Neural cell (in vitro differentiated cells): ENCODE measurements at regions not wholly inside any gene's neighbourhood (a gene's known extent, or its start where the extent isn't known, plus 50 kb on each side); places are given as distances from the start of the nearest gene placed in this dataset.
"Not testable (repeated sequence)": the region's sequence is repeated elsewhere in the genome, so short reads cannot be mapped to it uniquely, and the experiment has no call there.

Experiments used
- H2AFZ ChIP-seq: fragments of 200-600, 300-800 bp; sonication (generic), shearing (Covaris generic); 2 replicates; pipeline ENCODE4 v1.6.0; 2014; ENCODE audit warnings: low read depth, mild to moderate bottlenecking, antibody characterized with exemption, low read length, moderate library complexity
- H3F3A ChIP-seq: fragments of 200-600 bp; shearing (Covaris generic); 2 replicates; pipeline ENCODE4 v1.6.1; 2016; ENCODE audit warnings: mild to moderate bottlenecking, moderate library complexity, mixed read lengths, antibody characterized with exemption, low read length; ENCODE audit not compliant: insufficient read depth, poor library complexity, severe bottlenecking
- H3K27ac ChIP-seq: fragments of 200-600, 300-800 bp; sonication (generic), shearing (Covaris generic); 2 replicates; pipeline ENCODE4 v1.5.1; 2014; ENCODE audit warnings: mild to moderate bottlenecking, low read length, moderate library complexity
- H3K27me3 ChIP-seq: fragments of 300-800, 200-600 bp; sonication (generic), shearing (Covaris generic); 2 replicates; pipeline ENCODE4 v1.6.0; 2014; ENCODE audit warnings: mild to moderate bottlenecking, low read depth, low read length, moderate library complexity; ENCODE audit not compliant: insufficient read depth
- H3K36me3 ChIP-seq: fragments of 300-800, 200-600 bp; sonication (generic), shearing (Covaris generic); 2 replicates; pipeline ENCODE4 v1.5.1; 2014; ENCODE audit warnings: mild to moderate bottlenecking, antibody characterized with exemption, low read length, moderate library complexity; ENCODE audit not compliant: insufficient read depth
- H3K4me2 ChIP-seq: fragments of 300-800, 200-600 bp; sonication (generic), shearing (Covaris generic); 2 replicates; pipeline ENCODE4 v1.6.0; 2014; ENCODE audit warnings: mild to moderate bottlenecking, low read length
- H3K4me3 ChIP-seq: fragments of 300-800, 200-600 bp; sonication (generic), shearing (Covaris generic); 2 replicates; pipeline ENCODE4 v1.5.1; 2014; ENCODE audit warnings: mild to moderate bottlenecking, low read length, moderate library complexity
- H3K79me2 ChIP-seq: fragments of 200-600 bp; shearing (Covaris generic); replicated peaks from 2 replicates; pipeline ENCODE4 v1.6.0; 2014; ENCODE audit warnings: mild to moderate bottlenecking, low read length, moderate library complexity; ENCODE audit not compliant: insufficient read depth
- H3K9ac ChIP-seq: fragments of 300-800, 200-600 bp; sonication (generic), shearing (Covaris generic); 2 replicates; pipeline ENCODE4 v1.6.1; 2016; ENCODE audit warnings: mild to moderate bottlenecking, low read length, mixed read lengths
- H3K9me2 ChIP-seq: fragments of 200-600 bp; shearing (Covaris generic); 2 replicates; pipeline ENCODE4 v1.6.1; 2016; ENCODE audit warnings: mild to moderate bottlenecking, low read length, mixed read lengths; ENCODE audit not compliant: insufficient read depth
- H3K9me3 ChIP-seq: fragments of 200-600, 300-800 bp; sonication (generic), shearing (Covaris generic); 2 replicates; pipeline ENCODE4 v1.6.1; 2016; ENCODE audit warnings: mild to moderate bottlenecking, mixed run types, low read length, moderate library complexity, mixed read lengths
- H4K20me1 ChIP-seq: fragments of 200-600 bp; shearing (Covaris generic); 2 replicates; pipeline ENCODE4 v1.6.1; 2016; ENCODE audit warnings: mild to moderate bottlenecking, mixed run types; ENCODE audit not compliant: insufficient read depth
- CTCF ChIP-seq: fragments of 450-650 bp; IDR thresholded peaks from 2 replicates; pipeline ENCODE4 v1.5.1; 2014; ENCODE audit warnings: antibody characterized with exemption, mild to moderate bottlenecking, moderate library complexity; ENCODE audit not compliant: poor library complexity, severe bottlenecking
- EP300 ChIP-seq: fragments of 450-650 bp; conservative IDR thresholded peaks from 2 replicates; pipeline ENCODE4 v1.6.1; 2014; ENCODE audit warnings: antibody characterized with exemption, mild to moderate bottlenecking, moderate library complexity; ENCODE audit not compliant: poor library complexity, severe bottlenecking
- EZH2 ChIP-seq: fragments of 200-600, 300-800 bp; shearing (Covaris generic), sonication (generic); IDR thresholded peaks from 2 replicates; pipeline ENCODE4 v1.6.1; 2014; ENCODE audit warnings: antibody characterized with exemption, low read length, borderline replicate concordance, mild to moderate bottlenecking; ENCODE audit not compliant: insufficient read depth, poor library complexity, severe bottlenecking
- MXI1 ChIP-seq: fragments of 450-650 bp; conservative IDR thresholded peaks from 2 replicates; pipeline ENCODE4 v1.6.1; 2014; ENCODE audit warnings: antibody characterized with exemption, mild to moderate bottlenecking; ENCODE audit not compliant: poor library complexity, severe bottlenecking
- POLR2AphosphoS5 ChIP-seq: IDR thresholded peaks from 2 replicates; pipeline ENCODE4 v1.6.1; 2012
- RAD21 ChIP-seq: fragments of 450-650 bp; conservative IDR thresholded peaks from 2 replicates; pipeline ENCODE4 v1.6.1; 2014; ENCODE audit warnings: antibody characterized with exemption, mild to moderate bottlenecking, moderate library complexity
- REST ChIP-seq: IDR thresholded peaks from 2 replicates; pipeline ENCODE4 v1.6.1; 2012; ENCODE audit warnings: borderline replicate concordance
- SMC3 ChIP-seq: fragments of 450-650 bp; conservative IDR thresholded peaks from 2 replicates; pipeline ENCODE4 v1.6.1; 2014; ENCODE audit warnings: antibody characterized with exemption, mild to moderate bottlenecking, moderate library complexity; ENCODE audit not compliant: poor library complexity
- TAF1 ChIP-seq: IDR thresholded peaks from 2 replicates; pipeline ENCODE4 v1.6.1; 2012; ENCODE audit warnings: low read depth

- H3K27ac ChIP-seq, H3K9ac ChIP-seq, H2AFZ ChIP-seq, H3F3A ChIP-seq, H3K9me2 ChIP-seq, H3K36me3 ChIP-seq, H3K27me3 ChIP-seq, H3K4me3 ChIP-seq, H3K4me2 ChIP-seq, H3K79me2 ChIP-seq, H3K9me3 ChIP-seq, H4K20me1 ChIP-seq: not testable (repeated sequence)
These were observed 201.2 kb downstream of the PYDC2 start for GRCh38 chr3:191662150-191662549.

DNA sequence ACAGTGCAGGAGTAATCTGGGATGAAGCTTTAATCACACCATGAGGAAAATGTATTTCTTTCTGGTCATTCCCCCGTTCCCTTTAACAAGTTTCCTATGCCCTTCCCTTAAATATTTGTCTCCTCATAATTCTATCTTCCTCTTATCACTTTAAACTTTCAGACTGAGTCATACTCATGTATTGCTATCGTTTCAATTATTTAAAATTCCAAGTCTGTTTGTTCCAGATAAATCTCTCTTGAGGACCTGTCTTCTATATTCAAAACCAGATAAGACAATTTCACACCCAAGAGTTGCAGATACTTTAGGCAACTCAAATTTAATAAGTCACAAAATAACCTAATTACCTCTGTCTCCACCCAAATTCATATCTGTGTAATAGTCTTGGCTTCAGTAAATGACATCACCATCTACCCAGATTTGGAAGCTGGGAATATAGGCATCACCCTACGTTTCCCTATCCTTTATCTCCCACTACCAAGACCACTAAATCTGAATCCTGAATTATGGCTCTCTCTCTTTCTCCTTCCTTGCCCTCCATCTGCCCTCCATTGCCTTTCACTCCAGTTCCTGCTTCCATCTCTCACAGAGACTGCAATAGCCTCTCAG lies 220.1 kb downstream of the PYDC2 start:
- Histone ChIP-seq H4K20me1 (no peaks in the 10 kb centered on the region), H3K79me2 (no peaks in the 10 kb centered on the region), H3K4me2 (no peak overlapping the region), H3K4me3 (no peak overlapping the region), H3K9me3 (no peaks in the 10 kb centered on the region), H2AFZ (no peak overlapping the region), H3K27me3 (no peaks in the 10 kb centered on the region), H3F3A (no peaks in the 10 kb centered on the region), H3K9ac (no peak overlapping the region), H3K27ac (no peak overlapping the region), H3K9me2 (no peaks in the 10 kb centered on the region), H3K36me3 (no peaks in the 10 kb centered on the region)
- TF ChIP-seq CTCF (no peak), EP300 (no peak), TAF1 (no peak), POLR2AphosphoS5 (no peak), RAD21 (no peak), REST (no peak), MXI1 (no peak), EZH2 (no peak), SMC3 (no peak)

DNA sequence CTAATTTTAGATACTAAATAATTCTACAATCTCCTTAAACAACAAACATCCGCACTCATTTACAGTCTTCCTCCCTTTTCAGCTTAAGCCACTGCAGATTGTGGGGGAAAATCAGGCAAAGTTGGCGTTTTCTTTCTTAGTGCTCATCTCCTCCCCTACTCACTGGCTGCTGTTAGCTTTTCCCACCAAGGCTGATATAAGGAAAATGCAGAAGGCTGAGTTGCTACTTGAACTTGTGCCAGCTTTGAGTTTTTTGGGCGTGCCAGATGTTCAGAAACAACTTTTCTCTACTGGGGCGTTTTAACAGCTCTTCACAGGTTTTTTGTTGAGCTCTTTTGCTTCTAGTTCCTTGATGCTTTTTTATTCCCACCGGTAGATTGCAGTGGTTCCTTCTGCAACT lies 222.0 kb downstream of the PYDC2 start:
- H3K4me3 ChIP-seq, result no peak overlapping the region
- H3K79me2 ChIP-seq, result no peaks in the 10 kb centered on the region
- H3K27me3 ChIP-seq, result no peaks in the 10 kb centered on the region
- TF ChIP-seq TAF1 (no peak), EP300 (no peak)
- H3F3A ChIP-seq, result no peaks in the 10 kb centered on the region
- no peaks in the 10 kb centered on the region for H3K36me3 ChIP-seq
- H2AFZ ChIP-seq, result no peak overlapping the region
- H3K27ac ChIP-seq, result no peak overlapping the region
- H3K4me2 ChIP-seq, result no peak overlapping the region
- H3K9me3 ChIP-seq, result no peaks in the 10 kb centered on the region
- no peak overlapping the region for H3K9ac ChIP-seq
- no peaks in the 10 kb centered on the region for H3K9me2 ChIP-seq
- H4K20me1 ChIP-seq, result no peaks in the 10 kb centered on the region
